Neural crest cell (in vitro differentiated cells): ENCODE measurements at regions not wholly inside any gene's neighbourhood (a gene's known extent, or its start where the extent isn't known, plus 50 kb on each side); places are given as distances from the start of the nearest gene placed in this dataset.
A peak's percentile ranks its signal among the peaks of the same experiment; 100 is the strongest.

Source experiments
- DNase-seq: peaks from one replicate; pipeline ENCODE4 v3.0.0; 2021; ENCODE audit warnings: low read depth, mixed read lengths, low spot score
- H3K27ac Mint-ChIP-seq: one replicate; pipeline ENCODE4 v1.8.0; 2021; ENCODE audit warnings: mild to moderate bottlenecking, mixed read lengths; ENCODE audit not compliant: unreplicated experiment
- H3K27me3 Mint-ChIP-seq: 2 replicates; pipeline ENCODE4 v1.8.0; 2021; ENCODE audit warnings: low read depth, mild to moderate bottlenecking, mixed read lengths
- H3K36me3 Mint-ChIP-seq: 2 replicates; pipeline ENCODE4 v1.8.0; 2021; ENCODE audit warnings: low read depth, mild to moderate bottlenecking, mixed read lengths
- H3K4me1 Mint-ChIP-seq: 2 replicates; pipeline ENCODE4 v1.8.0; 2021; ENCODE audit warnings: mixed read lengths
- H3K4me3 Mint-ChIP-seq: one replicate; pipeline ENCODE4 v1.8.0; 2021; ENCODE audit warnings: mild to moderate bottlenecking, mixed read lengths
- H3K9me3 Mint-ChIP-seq: 2 replicates; pipeline ENCODE4 v1.8.0; 2021; ENCODE audit warnings: mixed read lengths
- TF ChIP-seq, protein P1 (sequence below): fragments of 200-600 bp; sonication (generic); conservative IDR thresholded peaks from 2 replicates; pipeline ENCODE4 v1.5.0; 2021; ENCODE audit warnings: antibody characterized with exemption, mild to moderate bottlenecking

- peaks cover 2% of the 10 kb centered on the region for H3K27me3 Mint-ChIP-seq
- no peak overlapping the region for H3K4me3 Mint-ChIP-seq
- H3K9me3 Mint-ChIP-seq = peaks cover 6% of the 10 kb centered on the region
- no peaks in the 10 kb centered on the region for H3K36me3 Mint-ChIP-seq
- H3K27ac Mint-ChIP-seq = peak overlapping the region; percentile 95
- TF ChIP-seq, protein P1, sequence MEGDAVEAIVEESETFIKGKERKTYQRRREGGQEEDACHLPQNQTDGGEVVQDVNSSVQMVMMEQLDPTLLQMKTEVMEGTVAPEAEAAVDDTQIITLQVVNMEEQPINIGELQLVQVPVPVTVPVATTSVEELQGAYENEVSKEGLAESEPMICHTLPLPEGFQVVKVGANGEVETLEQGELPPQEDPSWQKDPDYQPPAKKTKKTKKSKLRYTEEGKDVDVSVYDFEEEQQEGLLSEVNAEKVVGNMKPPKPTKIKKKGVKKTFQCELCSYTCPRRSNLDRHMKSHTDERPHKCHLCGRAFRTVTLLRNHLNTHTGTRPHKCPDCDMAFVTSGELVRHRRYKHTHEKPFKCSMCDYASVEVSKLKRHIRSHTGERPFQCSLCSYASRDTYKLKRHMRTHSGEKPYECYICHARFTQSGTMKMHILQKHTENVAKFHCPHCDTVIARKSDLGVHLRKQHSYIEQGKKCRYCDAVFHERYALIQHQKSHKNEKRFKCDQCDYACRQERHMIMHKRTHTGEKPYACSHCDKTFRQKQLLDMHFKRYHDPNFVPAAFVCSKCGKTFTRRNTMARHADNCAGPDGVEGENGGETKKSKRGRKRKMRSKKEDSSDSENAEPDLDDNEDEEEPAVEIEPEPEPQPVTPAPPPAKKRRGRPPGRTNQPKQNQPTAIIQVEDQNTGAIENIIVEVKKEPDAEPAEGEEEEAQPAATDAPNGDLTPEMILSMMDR = no peak
- DNase-seq = no peak
- H3K4me1 Mint-ChIP-seq = no peaks in the 10 kb centered on the region
Observed at GRCh38 chr9:19675492-19675891, 113.3 kb downstream of the SLC24A2 start.

- Mint-ChIP-seq H3K36me3 (no peaks in the 10 kb centered on the region), H3K4me1 (no peaks in the 10 kb centered on the region), H3K27ac (no peak overlapping the region), H3K4me3 (no peak overlapping the region), H3K9me3 (no peaks in the 10 kb centered on the region), H3K27me3 (peaks cover 14% of the 10 kb centered on the region)
- TF ChIP-seq, protein P1 = no peak
- DNase-seq = no peak
Observed at GRCh38 chr9:19666575-19666974, 122.3 kb downstream of the SLC24A2 start.

GRCh38 chr9:19665146-19665863 is 123.5 kb downstream of the SLC24A2 start:
- Mint-ChIP-seq H3K4me3 (no peak overlapping the region), H3K27me3 (peaks cover 16% of the 10 kb centered on the region), H3K27ac (peak overlapping the region; percentile 23), H3K36me3 (no peaks in the 10 kb centered on the region), H3K4me1 (no peaks in the 10 kb centered on the region), H3K9me3 (no peaks in the 10 kb centered on the region)
- TF ChIP-seq, protein P1 = no peak
- no peak for DNase-seq

GRCh38 chr9:19663570-19663969 is 125.3 kb downstream of the SLC24A2 start:
- no peak for DNase-seq
- no peaks in the 10 kb centered on the region for H3K4me1 Mint-ChIP-seq
- TF ChIP-seq, protein P1 = no peak
- peaks cover 20% of the 10 kb centered on the region for H3K27me3 Mint-ChIP-seq
- H3K4me3 Mint-ChIP-seq = no peak overlapping the region
- H3K9me3 Mint-ChIP-seq = no peaks in the 10 kb centered on the region
- H3K36me3 Mint-ChIP-seq = no peaks in the 10 kb centered on the region
- no peak overlapping the region for H3K27ac Mint-ChIP-seq

- Mint-ChIP-seq H3K36me3 (no peaks in the 10 kb centered on the region), H3K4me3 (no peak overlapping the region), H3K9me3 (no peaks in the 10 kb centered on the region), H3K4me1 (no peaks in the 10 kb centered on the region), H3K27ac (no peak overlapping the region), H3K27me3 (peaks cover 26% of the 10 kb centered on the region)
- no peak for DNase-seq
- TF ChIP-seq, protein P1 = no peak
Observed at GRCh38 chr9:19662213-19662612, 126.6 kb downstream of the SLC24A2 start.
